ENCODE measurements at regions not wholly inside any gene's neighbourhood (a gene's known extent, or its start where the extent isn't known, plus 50 kb on each side); places are given as distances from the start of the nearest gene placed in this dataset.
"Not testable (repeated sequence)": the region's sequence is repeated elsewhere in the genome, so short reads cannot be mapped to it uniquely, and the experiment has no call there.

DNA sequence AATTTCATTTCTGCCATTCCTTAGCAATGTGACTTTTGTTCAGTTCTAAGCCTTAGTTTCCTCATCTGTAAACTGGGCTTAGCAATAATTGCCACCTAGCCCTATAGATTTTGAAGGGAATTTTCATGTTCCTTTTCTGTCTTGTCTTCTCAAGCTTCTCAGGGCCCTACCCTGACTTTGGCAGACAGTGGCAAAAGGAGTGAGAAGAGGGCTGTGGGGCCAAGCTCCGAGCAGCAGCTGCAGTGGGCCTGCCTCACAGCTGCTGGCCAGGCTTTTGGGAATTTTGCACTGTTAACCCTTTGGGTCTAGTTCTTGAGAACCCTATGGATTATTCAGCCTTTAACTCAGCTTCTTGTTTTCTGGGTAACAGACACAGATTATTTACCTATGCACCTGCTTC, 67.6 kb upstream of the IGSF1 start:
- peak in 1 of 3 donors; percentile 18 for DNase-seq

- no peak for DNase-seq
Observed at GRCh38 chrX:131359611-131360010, 70.5 kb upstream of the IGSF1 start.

DNA sequence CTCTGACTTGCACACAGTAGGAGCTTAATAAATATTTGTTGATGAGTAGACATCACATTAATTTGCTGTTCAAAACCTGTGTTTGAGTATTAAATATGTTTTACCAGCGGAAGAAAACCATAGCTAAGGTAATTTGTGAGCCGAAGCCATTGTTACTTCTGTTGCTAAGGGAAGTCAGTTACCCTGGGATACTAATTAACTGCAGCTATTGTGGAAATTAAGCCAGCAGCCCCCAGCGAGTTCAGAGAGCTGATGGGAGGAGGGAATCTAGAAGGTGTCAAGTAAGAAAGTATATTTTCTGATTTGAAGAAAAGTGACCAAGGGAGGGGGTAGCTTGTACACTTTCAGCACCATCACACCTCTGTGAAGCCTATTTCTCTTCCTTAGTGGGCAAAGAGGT, 76.7 kb upstream of the IGSF1 start:
- no peak for DNase-seq

- peak in 1 of 3 donors; percentile 13 for DNase-seq
Observed at GRCh38 chrX:131366407-131366806, 77.3 kb upstream of the IGSF1 start.

- no peak for DNase-seq
Observed at GRCh38 chrX:131388293-131388692, 99.2 kb upstream of the IGSF1 start.

GRCh38 chrX:131392666-131393065, 103.6 kb upstream of the IGSF1 start:
- no peak for DNase-seq

DNA sequence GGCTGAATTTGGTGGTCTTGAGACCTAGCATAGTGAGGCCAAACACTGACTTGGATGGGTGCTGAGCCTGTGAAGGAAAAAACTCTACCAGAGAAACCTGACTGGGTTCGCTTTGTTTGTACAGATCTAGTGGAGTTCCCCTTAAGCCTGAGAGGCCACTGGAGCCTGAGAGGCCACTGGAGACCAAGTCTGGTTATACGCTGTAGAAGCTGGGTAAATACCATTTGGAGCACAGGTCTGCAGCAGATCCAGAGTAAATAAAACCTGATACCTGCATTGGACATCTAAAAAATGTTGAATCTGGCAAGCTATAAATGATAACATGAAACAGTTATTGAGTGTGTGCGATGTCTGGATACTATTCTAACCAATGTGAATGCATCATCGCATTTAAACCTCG, 104.3 kb upstream of the IGSF1 start:
- DNase-seq: no peak

DNA sequence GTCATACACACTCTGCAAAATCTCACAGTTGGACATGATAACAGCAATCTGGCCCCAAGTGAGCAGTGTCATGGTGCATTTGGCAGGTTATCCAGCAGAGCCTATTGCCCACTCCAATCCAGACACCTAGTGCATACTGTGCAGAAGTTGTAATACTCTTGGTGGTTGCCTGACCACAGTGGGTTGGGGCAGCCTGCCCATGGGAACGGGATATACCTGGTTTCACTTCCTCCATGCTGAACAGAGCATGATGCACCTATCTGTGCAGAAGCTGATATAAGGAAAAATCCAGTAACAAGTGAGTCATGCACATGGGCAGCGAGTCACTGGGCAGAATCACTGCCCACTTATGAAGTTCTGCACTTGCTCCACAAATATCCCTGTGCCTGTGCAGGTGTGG, 105.3 kb upstream of the IGSF1 start:
- no peak for DNase-seq

GRCh38 chrX:131397891-131398290, 108.8 kb upstream of the IGSF1 start:
- DNase-seq: no peak

GRCh38 chrX:131399678-131400428, 110.7 kb upstream of the IGSF1 start:
- no peak for DNase-seq

DNA sequence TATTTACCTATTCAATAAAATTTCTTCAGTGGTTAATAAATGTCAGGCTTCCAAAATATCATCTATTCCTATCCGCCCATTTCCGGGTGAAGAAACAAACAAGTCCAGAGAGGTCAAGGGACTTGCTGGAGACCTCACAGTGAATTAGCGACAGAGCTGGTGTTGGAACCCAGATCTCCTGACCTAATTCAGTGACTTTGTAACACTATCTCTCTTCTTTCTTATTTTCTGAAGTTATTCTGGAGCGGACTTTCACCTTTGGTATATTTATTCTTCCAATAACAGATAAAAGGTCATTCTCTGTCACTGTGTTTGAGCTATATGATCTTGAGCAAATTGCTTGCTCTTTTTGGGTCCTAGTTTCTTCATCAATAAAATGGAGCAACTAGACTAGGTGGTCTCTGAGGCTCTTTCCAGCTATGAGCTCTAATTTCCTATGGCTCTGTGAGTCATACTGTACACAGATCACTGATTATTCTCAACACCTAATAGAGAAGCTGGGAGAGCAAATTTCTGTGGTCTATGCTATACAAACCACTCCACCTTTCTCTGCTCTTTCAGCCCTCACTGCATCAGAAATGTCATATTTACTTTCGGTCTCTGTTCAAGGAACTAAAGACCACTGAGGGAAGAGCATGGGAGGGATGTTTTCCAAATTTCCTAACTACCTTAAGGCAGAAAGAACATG, 113.2 kb upstream of the IGSF1 start:
- DNase-seq: no peak

DNA sequence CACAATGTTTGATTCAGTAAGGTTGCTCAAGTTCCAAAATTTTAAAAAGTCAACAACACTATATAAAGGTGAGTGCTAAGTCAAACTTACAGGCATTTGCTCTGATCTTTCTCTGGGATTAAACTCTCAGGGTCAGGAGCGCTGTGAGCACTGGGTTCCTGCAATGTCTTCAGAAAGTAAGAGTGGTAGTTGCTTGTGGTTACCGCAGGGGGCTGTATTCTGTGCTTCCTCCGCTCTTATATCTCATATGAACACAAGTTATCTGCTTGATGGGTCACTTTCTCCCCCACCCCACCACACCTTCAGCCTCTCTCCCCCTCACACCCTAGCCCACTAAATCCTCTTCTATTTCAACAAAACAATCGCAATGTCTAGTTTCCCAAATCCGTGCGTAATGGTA, 116.4 kb upstream of the IGSF1 start:
- no peak for DNase-seq

DNA sequence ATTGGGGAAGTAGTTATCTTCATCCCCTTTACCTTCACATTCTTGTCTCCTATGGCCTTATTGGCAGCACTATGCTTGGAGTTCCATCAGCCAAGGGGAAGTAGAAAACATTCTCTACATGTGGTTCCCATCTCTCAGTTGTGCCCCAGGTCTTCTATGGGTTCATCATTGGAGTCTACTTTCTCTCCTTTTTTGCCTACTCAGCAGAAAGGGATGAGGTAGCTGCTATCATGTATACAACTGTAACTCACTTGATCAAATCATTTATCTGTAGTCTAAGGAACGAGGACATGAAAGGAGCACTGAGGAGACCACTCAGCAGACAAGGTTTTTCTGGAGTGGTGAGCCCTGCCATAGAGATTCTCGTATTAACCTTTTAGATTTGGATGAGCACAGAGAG, 119.0 kb upstream of the OR13H1 start:
- DNase-seq: no peak

DNA sequence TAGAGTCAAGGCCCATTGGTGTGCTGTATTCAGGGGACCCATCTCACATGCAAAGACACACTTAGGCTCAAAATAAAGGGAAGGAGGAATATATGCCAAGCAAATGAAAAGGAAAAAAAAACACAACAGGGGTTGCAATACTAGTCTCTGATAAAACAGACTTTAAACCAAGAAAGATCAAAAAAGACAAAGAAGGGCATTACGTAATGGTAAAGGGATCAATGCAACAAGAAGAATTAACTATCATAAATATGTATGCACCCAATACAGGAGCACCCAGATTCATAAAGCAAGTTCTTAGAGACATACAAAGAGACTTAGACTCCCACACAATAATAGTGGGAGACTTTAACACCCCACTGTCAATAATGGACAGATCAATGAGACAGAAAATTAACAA, 113.4 kb upstream of the OR13H1 start:
- DNase-seq: not testable (repeated sequence)

- no peak for DNase-seq
Observed at GRCh38 chrX:131441033-131441432, 102.8 kb upstream of the OR13H1 start.

- no peak for DNase-seq
Observed at GRCh38 chrX:131445955-131446354, 97.9 kb upstream of the OR13H1 start.

DNA sequence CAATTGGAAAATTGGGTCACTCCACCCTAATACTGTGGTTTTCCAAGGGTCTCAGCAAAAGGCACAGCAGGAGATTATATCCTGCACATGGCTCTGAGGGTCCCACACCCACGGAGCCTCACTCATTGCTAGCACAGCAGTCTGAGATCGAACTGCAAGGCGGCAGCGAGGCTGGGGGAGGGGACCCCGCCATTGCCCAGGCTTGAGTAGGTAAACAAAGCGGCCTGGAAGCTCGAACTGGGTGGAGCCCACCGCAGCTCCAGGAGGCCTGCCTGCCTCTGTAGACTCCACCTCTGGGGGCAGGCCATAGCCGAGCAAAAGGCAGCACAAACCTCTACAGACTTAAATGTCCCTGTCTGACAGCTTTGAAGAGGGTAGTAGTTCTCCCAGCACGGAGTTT, 82.0 kb upstream of the OR13H1 start:
- DNase-seq: not testable (repeated sequence)

DNA sequence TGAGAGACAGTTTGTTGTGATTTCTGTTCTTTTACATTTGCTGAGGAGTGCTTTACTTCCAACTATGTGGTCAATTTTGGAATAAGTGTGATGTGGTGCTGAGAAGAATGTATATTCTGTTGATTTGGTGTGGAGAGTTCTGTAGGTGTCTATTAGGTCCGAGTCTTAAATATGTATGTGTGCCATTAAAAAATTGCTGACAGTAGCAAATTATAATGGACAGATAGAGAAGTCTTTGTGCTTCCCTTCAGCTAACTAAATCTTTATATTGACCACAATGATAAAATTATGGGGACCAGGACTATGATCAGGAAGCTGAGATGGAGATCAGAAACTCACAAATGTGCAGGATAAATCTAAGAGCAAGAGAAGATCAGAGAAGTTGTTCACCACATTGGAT, 70.1 kb upstream of the OR13H1 start:
- DNase-seq: not testable (repeated sequence)

- DNase-seq: no peak
Observed at GRCh38 chrX:131477498-131477897, 66.4 kb upstream of the OR13H1 start.

All from muscle of back (tissue), 3 donors.